ENCODE measurements at regions not wholly inside any gene's neighbourhood (a gene's known extent, or its start where the extent isn't known, plus 50 kb on each side); places are given as distances from the start of the nearest gene placed in this dataset.

DNA sequence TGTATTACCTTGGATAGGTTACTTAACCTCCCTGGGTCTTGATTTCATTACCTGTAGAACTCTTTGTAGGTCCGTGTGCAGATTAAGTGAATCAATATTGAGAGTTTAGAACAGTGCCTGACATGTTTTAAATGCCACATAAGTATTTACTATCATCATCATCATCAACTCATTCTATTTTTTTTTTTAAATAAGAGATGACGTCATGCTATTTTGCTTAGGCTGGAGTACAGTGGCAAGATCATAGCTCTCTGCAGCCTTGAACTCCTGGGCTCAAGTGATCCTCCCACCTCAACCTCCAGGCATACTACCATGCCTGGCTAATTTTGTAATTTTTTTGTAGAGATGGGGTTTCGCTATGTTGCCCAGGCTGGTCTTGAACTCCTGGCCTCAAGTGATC, 132.0 kb upstream of the FZD8 start:
- no peaks in the 10 kb centered on the region for H3K36me3 ChIP-seq
- DNase-seq (ENCODE audit: low spot score in 2 of 2): no peak
- no peak overlapping the region for H3K4me3 ChIP-seq
- TF ChIP-seq, protein P1, sequence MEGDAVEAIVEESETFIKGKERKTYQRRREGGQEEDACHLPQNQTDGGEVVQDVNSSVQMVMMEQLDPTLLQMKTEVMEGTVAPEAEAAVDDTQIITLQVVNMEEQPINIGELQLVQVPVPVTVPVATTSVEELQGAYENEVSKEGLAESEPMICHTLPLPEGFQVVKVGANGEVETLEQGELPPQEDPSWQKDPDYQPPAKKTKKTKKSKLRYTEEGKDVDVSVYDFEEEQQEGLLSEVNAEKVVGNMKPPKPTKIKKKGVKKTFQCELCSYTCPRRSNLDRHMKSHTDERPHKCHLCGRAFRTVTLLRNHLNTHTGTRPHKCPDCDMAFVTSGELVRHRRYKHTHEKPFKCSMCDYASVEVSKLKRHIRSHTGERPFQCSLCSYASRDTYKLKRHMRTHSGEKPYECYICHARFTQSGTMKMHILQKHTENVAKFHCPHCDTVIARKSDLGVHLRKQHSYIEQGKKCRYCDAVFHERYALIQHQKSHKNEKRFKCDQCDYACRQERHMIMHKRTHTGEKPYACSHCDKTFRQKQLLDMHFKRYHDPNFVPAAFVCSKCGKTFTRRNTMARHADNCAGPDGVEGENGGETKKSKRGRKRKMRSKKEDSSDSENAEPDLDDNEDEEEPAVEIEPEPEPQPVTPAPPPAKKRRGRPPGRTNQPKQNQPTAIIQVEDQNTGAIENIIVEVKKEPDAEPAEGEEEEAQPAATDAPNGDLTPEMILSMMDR (IDR thresholded peaks at IDR 0.05): no peak
- H3K4me1 ChIP-seq: no peaks in the 10 kb centered on the region
- H3K9me3 ChIP-seq: no peaks in the 10 kb centered on the region
- intact Hi-C loops (cut with DNase I): no loop called here
- H3K27ac ChIP-seq: no peak overlapping the region
- H3K27me3 ChIP-seq: no peaks in the 10 kb centered on the region

DNA sequence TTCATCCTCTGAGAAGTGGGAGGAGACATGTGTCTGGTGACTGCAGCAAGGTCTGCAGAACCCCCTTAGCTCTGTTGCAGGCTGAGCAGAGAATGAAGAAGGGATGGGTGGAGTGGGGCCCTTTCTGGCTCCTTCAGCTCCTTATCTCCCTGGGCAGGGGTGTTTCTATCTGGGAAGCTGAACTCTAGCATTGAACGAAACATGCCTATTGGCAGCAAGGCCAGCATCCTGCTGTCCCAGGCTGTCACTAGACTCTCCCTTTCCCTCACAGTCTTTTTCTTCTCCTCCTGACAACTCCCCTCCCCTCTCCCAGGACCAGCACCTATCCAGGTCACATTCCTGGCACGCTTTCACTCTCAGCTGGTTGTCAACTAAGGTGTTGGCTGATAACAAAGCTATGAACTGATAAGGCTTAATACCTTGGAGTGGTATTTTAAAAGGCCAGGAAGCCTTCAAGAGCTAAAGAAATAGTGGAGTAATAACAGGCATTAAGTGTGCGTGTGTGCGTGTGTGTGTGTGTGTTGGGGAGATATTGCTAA, 128.8 kb upstream of the FZD8 start:
- DNase-seq (ENCODE audit: low spot score in 2 of 2): no peak
- H3K4me3 ChIP-seq: no peak overlapping the region
- intact Hi-C loops (cut with DNase I): no loop called here
- H3K36me3 ChIP-seq: no peaks in the 10 kb centered on the region
- TF ChIP-seq, protein P1 (IDR thresholded peaks at IDR 0.05): no peak
- no peak overlapping the region for H3K27ac ChIP-seq
- no peaks in the 10 kb centered on the region for H3K4me1 ChIP-seq
- H3K27me3 ChIP-seq: no peaks in the 10 kb centered on the region
- no peaks in the 10 kb centered on the region for H3K9me3 ChIP-seq

DNA sequence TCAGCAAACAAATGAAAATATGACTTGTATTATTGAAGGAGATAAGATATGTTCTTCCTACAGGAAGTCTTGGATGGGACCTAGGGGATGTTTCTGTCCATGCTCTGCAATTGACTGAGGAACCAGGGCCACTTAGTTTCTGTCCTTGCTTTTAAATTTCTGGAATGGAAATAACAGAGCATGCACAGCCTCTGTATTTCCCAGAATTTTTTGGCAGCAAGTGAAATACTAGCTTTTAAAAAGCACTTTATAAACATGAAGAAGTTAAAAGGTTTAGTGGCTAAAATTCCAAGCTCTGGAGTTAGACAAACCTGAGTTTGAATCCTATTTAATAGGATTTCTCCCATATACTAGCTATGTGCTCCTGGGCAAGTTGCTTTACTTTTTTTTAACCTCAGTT, 127.7 kb upstream of the FZD8 start:
- no peaks in the 10 kb centered on the region for H3K9me3 ChIP-seq
- H3K4me3 ChIP-seq: no peak overlapping the region
- TF ChIP-seq, protein P1 (IDR thresholded peaks at IDR 0.05): no peak
- no peaks in the 10 kb centered on the region for H3K4me1 ChIP-seq
- no peak for DNase-seq (ENCODE audit: low spot score in 2 of 2)
- H3K27me3 ChIP-seq: no peaks in the 10 kb centered on the region
- no peaks in the 10 kb centered on the region for H3K36me3 ChIP-seq
- intact Hi-C loops (cut with DNase I): no loop called here
- H3K27ac ChIP-seq: no peak overlapping the region

DNA sequence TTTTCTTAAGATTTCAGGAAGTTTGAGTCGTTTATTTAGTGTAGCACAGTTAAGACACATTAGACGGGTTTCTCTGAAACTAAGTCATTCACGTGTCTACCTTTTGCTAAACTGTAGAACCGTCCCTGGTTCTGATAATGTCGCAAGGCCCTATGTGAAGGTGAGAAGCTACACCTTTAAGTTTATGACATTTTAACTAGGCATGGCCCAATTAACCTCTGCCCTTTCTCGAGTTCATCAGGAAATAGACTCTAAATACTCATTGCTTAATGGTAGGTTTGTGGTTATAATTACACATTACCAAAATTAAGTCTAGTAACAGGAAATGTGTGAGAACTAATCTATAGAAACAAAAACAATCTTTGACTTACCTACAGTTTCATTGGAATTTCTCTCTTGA, 126.6 kb upstream of the FZD8 start:
- Histone ChIP-seq H3K36me3 (no peaks in the 10 kb centered on the region), H3K27ac (no peak overlapping the region), H3K4me1 (no peaks in the 10 kb centered on the region), H3K27me3 (no peaks in the 10 kb centered on the region), H3K4me3 (no peak overlapping the region), H3K9me3 (no peaks in the 10 kb centered on the region)
- intact Hi-C loops (cut with DNase I): no loop called here
- no peak for DNase-seq (ENCODE audit: low spot score in 2 of 2)
- TF ChIP-seq, protein P1 (IDR thresholded peaks at IDR 0.05): no peak

DNA sequence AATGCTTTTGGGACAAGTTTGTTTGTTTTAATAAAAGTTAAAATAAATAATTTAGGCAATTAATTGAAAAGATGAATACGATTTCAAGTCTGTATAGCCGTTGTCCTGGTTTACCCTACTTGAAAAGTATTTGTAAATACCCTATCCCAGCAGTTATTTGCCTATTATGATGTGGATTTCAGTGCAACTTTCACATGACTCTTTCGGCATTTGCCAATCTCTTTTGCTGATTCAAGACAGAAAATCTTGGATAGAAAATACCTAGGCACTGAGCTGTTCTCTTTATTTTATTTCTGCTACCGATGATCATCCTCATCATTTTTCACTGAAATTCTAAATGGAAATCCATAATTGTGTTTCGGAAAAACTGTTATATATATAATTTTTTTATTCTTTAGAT, 125.9 kb upstream of the FZD8 start:
- intact Hi-C loops (cut with DNase I): no loop called here

More for the DNA sequence above, 125.9 kb upstream of the FZD8 start:
- Histone ChIP-seq H3K4me1 (no peaks in the 10 kb centered on the region), H3K36me3 (no peaks in the 10 kb centered on the region), H3K27ac (no peak overlapping the region), H3K9me3 (no peaks in the 10 kb centered on the region), H3K4me3 (no peak overlapping the region), H3K27me3 (no peaks in the 10 kb centered on the region)
- no peak for DNase-seq (ENCODE audit: low spot score in 2 of 2)
- TF ChIP-seq, protein P1 (IDR thresholded peaks at IDR 0.05): no peak

Data from ascending aorta (tissue), 2 donors.